Fibroblast of lung (primary cell): ENCODE measurements at regions not wholly inside any gene's neighbourhood (a gene's known extent, or its start where the extent isn't known, plus 50 kb on each side); places are given as distances from the start of the nearest gene placed in this dataset.

Source experiments
- DNase-seq, 2 donors: peaks; one replicate each; pipeline versions ENCODE4 v3.0.0 to v3.0.0-alpha.2; 2010; ENCODE audit warnings: low read depth in 2 of 2
- H2AFZ ChIP-seq: 2 replicates; pipeline ENCODE4 v1.5.1; 2012; ENCODE audit warnings: low read length, control low read depth, inconsistent platforms
- H3K27ac ChIP-seq: 2 replicates; pipeline ENCODE4 v1.5.1; 2011; ENCODE audit warnings: low read length, control low read depth; ENCODE audit not compliant: insufficient read depth
- H3K27me3 ChIP-seq: 2 replicates; pipeline ENCODE4 v1.5.1; 2011; ENCODE audit warnings: mild to moderate bottlenecking, low read length; ENCODE audit not compliant: control insufficient read depth, insufficient read depth
- H3K36me3 ChIP-seq: 2 replicates; pipeline ENCODE4 v1.5.1; 2011; ENCODE audit warnings: low read length; ENCODE audit not compliant: control insufficient read depth, insufficient read depth
- H3K4me1 ChIP-seq: 2 replicates; pipeline ENCODE4 v1.5.1; 2011; ENCODE audit warnings: low read length; ENCODE audit not compliant: control insufficient read depth, insufficient read depth; ENCODE audit errors: extremely low read depth
- H3K4me2 ChIP-seq: 2 replicates; pipeline ENCODE4 v1.5.1; 2011; ENCODE audit warnings: low read length, control low read depth; ENCODE audit not compliant: insufficient read depth; ENCODE audit errors: extremely low read depth
- H3K4me3 ChIP-seq, 4 experiments: fragments of 200-600 bp in 1 of 4; sonication (generic) in 1 of 4; replicated peaks in 1 of 4; 2 replicates each; pipeline ENCODE4 v1.5.1; 2011 to 2016; ENCODE audit warnings: low read length in 4 of 4, low read depth in 3 of 4, mild to moderate bottlenecking in 3 of 4, control low read depth in 2 of 4, inconsistent platforms in 1 of 4, mixed read lengths in 1 of 4; ENCODE audit not compliant: insufficient read depth in 1 of 4; ENCODE audit errors: control extremely low read depth in 1 of 4
- H3K79me2 ChIP-seq: 2 replicates; pipeline ENCODE4 v1.5.1; 2012; ENCODE audit warnings: mild to moderate bottlenecking, low read length, inconsistent platforms; ENCODE audit not compliant: control insufficient read depth, insufficient read depth
- H3K9ac ChIP-seq: 2 replicates; pipeline ENCODE4 v1.5.1; 2011; ENCODE audit warnings: mild to moderate bottlenecking, low read length, control low read depth; ENCODE audit not compliant: insufficient read depth
- H3K9me3 ChIP-seq: 2 replicates; pipeline ENCODE4 v1.5.1; 2012; ENCODE audit warnings: low read depth, low read length; ENCODE audit not compliant: control insufficient read depth, insufficient read depth
- H4K20me1 ChIP-seq: 2 replicates; pipeline ENCODE4 v1.5.1; 2011; ENCODE audit warnings: low read length; ENCODE audit not compliant: control insufficient read depth, insufficient read depth; ENCODE audit errors: extremely low read depth
- EZH2 ChIP-seq: IDR thresholded peaks from 2 replicates; pipeline ENCODE4 v1.5.1; 2012; ENCODE audit warnings: low read length, control low read depth, mild to moderate bottlenecking; ENCODE audit errors: missing control alignments
- TF ChIP-seq, protein P1 (sequence below), 2 donors: IDR thresholded peaks in 1 of 2; conservative IDR thresholded peaks in 1 of 2; 1 replicate in 1 of 2; 2 replicates in 1 of 2; pipeline ENCODE4 v1.5.1; 2011 to 2012; ENCODE audit warnings: low read length in 2 of 2, control low read depth in 1 of 2, inconsistent platforms in 1 of 2, low read depth in 1 of 2, mild to moderate bottlenecking in 1 of 2

DNA sequence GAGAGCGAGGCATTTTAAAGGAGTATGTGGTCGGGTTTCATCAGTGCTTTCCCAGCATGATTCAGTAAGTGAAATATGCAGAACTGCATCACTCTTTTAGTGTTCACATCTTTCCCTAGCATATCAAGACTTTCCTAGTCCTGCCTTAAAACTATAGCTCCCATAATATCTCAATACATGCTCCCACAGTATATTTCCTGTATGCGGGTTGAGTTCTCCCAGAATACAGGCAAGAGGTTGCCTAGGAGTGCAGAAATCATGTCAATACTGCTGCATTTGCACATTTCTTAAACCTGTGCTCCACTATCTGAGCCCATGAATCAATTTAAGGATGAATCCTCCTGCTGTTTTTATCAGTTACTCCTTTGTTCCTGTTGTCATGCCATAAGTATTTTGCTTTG is 386.6 kb upstream of the SLC35B3 start:
- Histone ChIP-seq H3K4me3 (no peak overlapping the region), H3K36me3 (no peaks in the 10 kb centered on the region), H4K20me1 (no peaks in the 10 kb centered on the region), H3K27ac (no peak overlapping the region), H3K9ac (no peak overlapping the region), H3K79me2 (no peaks in the 10 kb centered on the region), H3K4me2 (no peak overlapping the region), H2AFZ (no peak overlapping the region), H3K9me3 (no peaks in the 10 kb centered on the region), H3K27me3 (no peaks in the 10 kb centered on the region), H3K4me1 (no peaks in the 10 kb centered on the region)
- DNase-seq = no peak
- TF ChIP-seq, protein P1, sequence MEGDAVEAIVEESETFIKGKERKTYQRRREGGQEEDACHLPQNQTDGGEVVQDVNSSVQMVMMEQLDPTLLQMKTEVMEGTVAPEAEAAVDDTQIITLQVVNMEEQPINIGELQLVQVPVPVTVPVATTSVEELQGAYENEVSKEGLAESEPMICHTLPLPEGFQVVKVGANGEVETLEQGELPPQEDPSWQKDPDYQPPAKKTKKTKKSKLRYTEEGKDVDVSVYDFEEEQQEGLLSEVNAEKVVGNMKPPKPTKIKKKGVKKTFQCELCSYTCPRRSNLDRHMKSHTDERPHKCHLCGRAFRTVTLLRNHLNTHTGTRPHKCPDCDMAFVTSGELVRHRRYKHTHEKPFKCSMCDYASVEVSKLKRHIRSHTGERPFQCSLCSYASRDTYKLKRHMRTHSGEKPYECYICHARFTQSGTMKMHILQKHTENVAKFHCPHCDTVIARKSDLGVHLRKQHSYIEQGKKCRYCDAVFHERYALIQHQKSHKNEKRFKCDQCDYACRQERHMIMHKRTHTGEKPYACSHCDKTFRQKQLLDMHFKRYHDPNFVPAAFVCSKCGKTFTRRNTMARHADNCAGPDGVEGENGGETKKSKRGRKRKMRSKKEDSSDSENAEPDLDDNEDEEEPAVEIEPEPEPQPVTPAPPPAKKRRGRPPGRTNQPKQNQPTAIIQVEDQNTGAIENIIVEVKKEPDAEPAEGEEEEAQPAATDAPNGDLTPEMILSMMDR (conservative IDR thresholded peaks at IDR 0.05 in 1 of 2, IDR thresholded peaks at IDR 0.05 in 1 of 2; ENCODE audit: low read depth in 1 of 2, low read length in 2 of 2) = no peak
- no peak for TF ChIP-seq EZH2

DNA sequence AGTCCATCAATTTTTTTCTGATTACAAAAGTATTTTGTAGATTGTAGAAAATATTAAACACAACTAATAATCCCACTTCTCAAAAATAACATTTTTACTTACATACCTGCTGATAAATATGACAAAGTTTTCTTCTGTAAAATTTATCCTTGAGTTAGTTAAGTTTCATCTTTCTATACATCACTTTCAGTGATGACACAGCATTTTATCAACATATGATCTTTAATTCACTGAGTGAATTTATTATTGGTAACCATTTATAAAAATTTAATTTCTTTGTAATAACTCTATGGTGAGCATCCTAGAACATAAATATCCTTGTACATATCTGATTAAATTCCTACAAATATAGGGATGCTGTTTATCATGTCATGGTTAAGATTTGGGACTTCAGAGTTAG is 385.0 kb upstream of the SLC35B3 start:
- no peak for DNase-seq
- no peak overlapping the region for H3K4me2 ChIP-seq
- no peaks in the 10 kb centered on the region for H3K79me2 ChIP-seq
- no peak overlapping the region for H2AFZ ChIP-seq
- H3K27ac ChIP-seq = no peak overlapping the region
- TF ChIP-seq, protein P1 (conservative IDR thresholded peaks at IDR 0.05 in 1 of 2, IDR thresholded peaks at IDR 0.05 in 1 of 2; ENCODE audit: low read depth in 1 of 2, low read length in 2 of 2) = no peak
- no peak for TF ChIP-seq EZH2
- no peak overlapping the region for H3K9ac ChIP-seq
- no peaks in the 10 kb centered on the region for H3K4me1 ChIP-seq
- H3K27me3 ChIP-seq = no peaks in the 10 kb centered on the region
- H3K9me3 ChIP-seq = no peaks in the 10 kb centered on the region
- H4K20me1 ChIP-seq = no peaks in the 10 kb centered on the region
- no peak overlapping the region for H3K4me3 ChIP-seq
- H3K36me3 ChIP-seq = no peaks in the 10 kb centered on the region

DNA sequence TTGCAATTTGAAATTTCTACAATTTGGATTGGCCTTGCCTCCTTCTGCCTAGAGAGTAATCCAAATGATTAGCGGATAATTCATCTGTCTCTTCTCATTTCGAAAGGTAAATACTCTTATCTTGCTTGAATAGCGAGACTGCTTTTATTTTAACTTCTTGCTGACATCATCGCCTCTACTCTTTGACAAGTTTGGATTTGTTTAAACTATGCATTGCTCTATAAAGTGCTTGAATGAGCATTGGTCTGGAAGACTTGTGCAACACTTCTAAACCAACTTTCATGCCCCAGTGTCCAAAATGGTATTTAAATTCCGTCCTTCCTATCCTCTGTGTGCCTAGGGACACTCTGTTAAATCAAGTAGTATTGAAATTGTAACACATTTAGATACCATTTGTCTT is 384.1 kb upstream of the SLC35B3 start:
- no peak overlapping the region for H3K9ac ChIP-seq
- H3K9me3 ChIP-seq = no peaks in the 10 kb centered on the region
- TF ChIP-seq EZH2 = no peak
- TF ChIP-seq, protein P1 (conservative IDR thresholded peaks at IDR 0.05 in 1 of 2, IDR thresholded peaks at IDR 0.05 in 1 of 2; ENCODE audit: low read depth in 1 of 2, low read length in 2 of 2) = no peak
- H3K4me1 ChIP-seq = no peaks in the 10 kb centered on the region
- no peaks in the 10 kb centered on the region for H4K20me1 ChIP-seq
- H3K79me2 ChIP-seq = no peaks in the 10 kb centered on the region
- H3K36me3 ChIP-seq = no peaks in the 10 kb centered on the region
- no peak overlapping the region for H3K27ac ChIP-seq
- DNase-seq = no peak
- no peak overlapping the region for H2AFZ ChIP-seq
- no peak overlapping the region for H3K4me3 ChIP-seq
- H3K4me2 ChIP-seq = no peak overlapping the region
- no peaks in the 10 kb centered on the region for H3K27me3 ChIP-seq
